ENCODE measurements at regions not wholly inside any gene's neighbourhood (a gene's known extent, or its start where the extent isn't known, plus 50 kb on each side); places are given as distances from the start of the nearest gene placed in this dataset.
"Not testable (repeated sequence)": the region's sequence is repeated elsewhere in the genome, so short reads cannot be mapped to it uniquely, and the experiment has no call there.

DNA sequence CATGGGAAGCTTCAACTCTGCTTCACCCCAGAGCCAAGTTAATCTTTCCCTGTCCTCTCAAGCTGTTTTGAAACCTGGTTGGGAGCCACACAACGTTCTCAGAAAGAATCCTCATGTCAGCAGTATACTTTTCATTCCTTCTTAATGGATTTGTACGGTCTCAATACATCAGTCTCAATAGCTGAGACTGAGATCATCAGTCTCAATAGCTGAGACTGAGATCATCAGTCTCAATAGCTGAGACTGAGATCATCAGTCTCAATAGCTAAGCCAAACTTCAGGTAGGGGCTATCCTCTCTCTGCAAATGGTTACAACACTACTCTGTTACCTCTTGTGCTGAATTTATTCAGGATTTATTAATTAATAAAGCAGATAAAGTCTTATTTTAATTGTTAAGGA is 1317.4 kb upstream of the CDH9 start:
- Mint-ChIP-seq H3K27me3 (ENCODE audit: low read depth) (no peaks in the 10 kb centered on the region), H3K9me3 (peaks cover 21% of the 10 kb centered on the region), H3K4me1 (ENCODE audit: low read depth) (no peaks in the 10 kb centered on the region), H3K27ac (no peak overlapping the region), H3K36me3 (ENCODE audit: low read depth) (no peaks in the 10 kb centered on the region), H3K4me3 (no peak overlapping the region)
- no peak for DNase-seq (ENCODE audit: low spot score)

DNA sequence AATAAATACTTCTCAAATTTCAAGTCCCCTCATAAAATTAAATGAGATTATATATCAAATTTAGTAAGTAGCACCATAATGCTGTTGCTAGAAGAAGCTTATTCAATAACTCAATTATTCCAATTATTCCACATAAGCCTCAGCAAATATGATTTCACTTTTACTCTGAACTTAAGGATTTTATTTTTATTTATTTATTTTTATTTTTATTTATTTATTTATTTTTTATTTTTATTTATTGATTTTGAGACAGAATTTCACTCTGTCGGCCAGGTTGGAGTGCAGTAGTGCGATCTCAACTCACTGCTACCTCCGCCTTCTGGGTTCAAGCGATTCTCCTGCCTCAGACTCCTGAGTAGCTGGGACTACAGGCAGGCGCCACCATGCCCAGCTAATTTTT is 1308.3 kb upstream of the CDH9 start:
- Mint-ChIP-seq H3K27me3 (ENCODE audit: low read depth) (no peaks in the 10 kb centered on the region), H3K4me3 (no peak overlapping the region), H3K27ac (no peak overlapping the region), H3K36me3 (ENCODE audit: low read depth) (no peaks in the 10 kb centered on the region), H3K9me3 (peaks cover 27% of the 10 kb centered on the region), H3K4me1 (ENCODE audit: low read depth) (no peaks in the 10 kb centered on the region)
- no peak for DNase-seq (ENCODE audit: low spot score)

DNA sequence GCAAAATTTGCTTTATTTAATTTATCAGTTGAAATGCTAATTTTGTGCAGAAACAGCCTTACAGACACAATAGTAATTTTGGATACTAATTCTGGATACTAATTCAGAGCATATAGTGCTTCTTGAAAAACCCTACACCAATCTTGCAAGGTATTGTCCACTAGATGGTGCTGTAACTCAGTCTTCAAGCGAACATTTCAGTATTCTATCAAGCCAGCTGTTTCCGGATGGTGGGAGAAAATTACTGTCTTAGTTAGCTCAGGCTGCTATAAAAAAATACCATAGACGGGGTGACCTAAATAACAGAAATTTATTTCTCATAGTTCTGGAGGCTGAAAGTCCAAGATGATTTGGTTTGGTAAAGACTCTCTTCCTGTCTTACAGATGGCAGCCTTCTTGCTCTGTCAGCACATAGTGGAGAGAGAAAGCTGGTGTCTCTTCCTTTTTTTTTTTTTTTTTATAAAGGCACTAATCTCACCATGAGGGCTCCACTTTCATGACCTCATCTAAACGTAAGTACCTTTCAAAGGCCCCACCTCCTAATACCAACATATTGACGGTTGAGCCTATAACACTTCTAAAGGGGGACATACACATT is 1306.5 kb upstream of the CDH9 start:
- Mint-ChIP-seq H3K27me3 (ENCODE audit: low read depth) (no peaks in the 10 kb centered on the region), H3K4me1 (ENCODE audit: low read depth) (no peaks in the 10 kb centered on the region), H3K36me3 (ENCODE audit: low read depth) (no peaks in the 10 kb centered on the region), H3K4me3 (no peak overlapping the region), H3K9me3 (peaks cover 22% of the 10 kb centered on the region), H3K27ac (no peak overlapping the region)
- DNase-seq (ENCODE audit: low spot score): no peak

DNA sequence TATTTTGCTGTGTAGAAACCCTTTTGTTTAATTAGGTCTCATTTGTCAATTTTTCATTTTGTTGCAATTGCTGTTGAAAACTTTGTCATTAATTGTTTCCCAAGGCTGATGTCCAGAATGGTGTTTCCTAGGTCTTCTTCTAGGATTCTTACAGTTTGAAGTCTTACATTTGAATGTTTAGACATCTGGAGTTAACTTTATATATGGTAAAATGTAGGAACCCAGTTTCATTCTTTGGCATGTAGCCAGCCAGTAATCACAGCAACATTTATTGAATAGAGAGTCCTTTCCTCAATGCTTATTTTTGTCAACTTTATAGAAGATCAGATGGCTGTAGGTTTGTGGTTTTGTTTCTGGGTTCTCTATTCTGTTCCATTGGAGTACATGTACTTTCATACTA is 1290.8 kb upstream of the CDH9 start:
- Mint-ChIP-seq H3K27me3 (ENCODE audit: low read depth) (no peaks in the 10 kb centered on the region), H3K4me1 (ENCODE audit: low read depth) (no peaks in the 10 kb centered on the region), H3K27ac (no peak overlapping the region), H3K9me3 (peaks cover 33% of the 10 kb centered on the region), H3K4me3 (no peak overlapping the region), H3K36me3 (ENCODE audit: low read depth) (no peaks in the 10 kb centered on the region)
- no peak for DNase-seq (ENCODE audit: low spot score)

DNA sequence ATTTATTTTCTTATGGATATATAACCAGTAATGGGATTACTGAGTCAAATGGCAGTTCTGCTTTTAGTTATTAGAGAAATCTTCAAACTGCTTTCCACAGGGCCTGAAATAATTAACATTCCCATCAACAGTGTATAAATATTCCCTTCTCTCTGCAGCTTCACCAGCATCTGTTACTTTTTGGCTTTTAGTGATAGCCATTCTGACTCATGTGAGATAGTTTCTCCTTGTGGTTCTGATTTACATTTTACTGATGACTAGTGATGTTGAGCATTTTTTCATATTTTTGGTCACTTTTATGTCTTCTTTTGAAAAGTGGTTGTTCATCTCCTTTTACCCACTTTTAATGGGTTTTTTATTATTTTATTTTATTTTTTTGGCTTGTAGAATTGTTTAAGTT is 1290.3 kb upstream of the CDH9 start:
- Mint-ChIP-seq H3K4me1 (ENCODE audit: low read depth) (no peaks in the 10 kb centered on the region), H3K4me3 (no peak overlapping the region), H3K27ac (no peak overlapping the region), H3K27me3 (ENCODE audit: low read depth) (no peaks in the 10 kb centered on the region), H3K9me3 (peaks cover 38% of the 10 kb centered on the region), H3K36me3 (ENCODE audit: low read depth) (no peaks in the 10 kb centered on the region)
- DNase-seq (ENCODE audit: low spot score): no peak

DNA sequence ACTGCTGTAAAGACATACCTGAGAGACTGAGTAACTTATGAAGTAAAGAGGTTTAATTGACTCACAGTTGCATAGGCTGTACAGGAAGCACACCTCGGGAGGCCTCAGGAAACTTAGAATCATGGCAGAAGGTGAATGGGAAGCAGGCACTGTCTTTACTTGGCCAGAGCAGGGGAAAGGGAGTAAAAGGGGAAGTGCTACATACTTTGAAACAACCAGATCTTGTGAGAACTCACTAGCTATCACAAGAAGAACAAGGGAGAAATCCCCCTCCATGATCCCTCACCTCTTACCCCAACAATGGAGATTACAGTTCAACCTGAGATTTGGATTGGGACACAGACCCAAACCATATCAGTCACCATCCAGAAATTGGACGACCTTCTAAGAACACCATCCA is 1285.8 kb upstream of the CDH9 start:
- peaks cover 28% of the 10 kb centered on the region for H3K9me3 Mint-ChIP-seq
- H3K4me3 Mint-ChIP-seq: no peak overlapping the region
- no peaks in the 10 kb centered on the region for H3K36me3 Mint-ChIP-seq (ENCODE audit: low read depth)
- no peak overlapping the region for H3K27ac Mint-ChIP-seq
- no peak for DNase-seq (ENCODE audit: low spot score)
- H3K4me1 Mint-ChIP-seq (ENCODE audit: low read depth): no peaks in the 10 kb centered on the region
- H3K27me3 Mint-ChIP-seq (ENCODE audit: low read depth): no peaks in the 10 kb centered on the region

DNA sequence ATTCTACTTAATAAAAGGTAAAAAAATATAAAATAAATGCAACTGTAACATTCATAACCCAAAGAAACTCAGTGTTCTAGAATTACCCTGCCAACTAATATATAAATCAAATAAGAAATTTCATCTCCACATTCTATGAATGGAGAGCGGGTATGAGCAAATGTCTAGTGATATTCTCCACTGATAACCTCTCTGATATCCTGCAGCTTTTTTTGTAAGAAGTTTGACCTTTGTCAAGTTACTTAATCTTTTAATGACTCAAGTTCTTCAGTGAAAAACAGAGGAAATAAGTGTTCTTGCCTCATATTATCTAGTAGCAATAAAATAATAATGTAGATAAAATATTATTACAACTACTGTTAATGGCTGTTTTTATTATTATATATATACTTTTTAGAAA is 1275.6 kb upstream of the CDH9 start:
- no peaks in the 10 kb centered on the region for H3K36me3 Mint-ChIP-seq (ENCODE audit: low read depth)

DNA sequence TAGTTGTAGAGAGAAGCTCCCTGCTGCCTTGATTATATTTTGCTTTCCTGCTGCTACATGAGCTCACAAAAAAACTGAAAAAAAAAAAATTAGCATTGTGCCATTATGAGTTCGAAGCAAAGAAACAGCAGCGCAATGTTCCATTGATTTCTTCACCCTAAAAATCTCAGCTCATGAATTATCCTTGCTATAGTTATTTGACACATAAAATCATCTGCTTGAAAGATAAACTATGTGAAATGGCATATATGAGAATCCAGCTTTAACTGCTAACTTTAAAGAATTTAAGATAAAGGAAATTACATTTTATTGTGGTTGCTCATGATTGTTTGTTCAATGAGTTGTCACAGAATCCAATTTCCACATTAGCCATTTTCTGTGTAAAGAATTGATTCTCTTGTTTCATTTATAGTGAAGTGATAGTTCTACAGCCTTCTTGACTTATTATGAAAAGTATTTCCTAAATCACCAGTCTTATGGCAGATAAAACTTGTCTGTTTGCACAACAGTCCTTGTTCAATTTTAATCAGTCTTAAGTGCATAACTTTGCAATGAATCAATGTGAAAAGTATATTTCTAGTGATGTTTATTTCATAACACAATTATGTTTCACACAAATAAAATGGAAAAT is 1275.0 kb upstream of the CDH9 start:
- no peaks in the 10 kb centered on the region for H3K27me3 Mint-ChIP-seq (ENCODE audit: low read depth)
- H3K4me1 Mint-ChIP-seq (ENCODE audit: low read depth): no peaks in the 10 kb centered on the region
- H3K27ac Mint-ChIP-seq: no peak overlapping the region
- peaks cover 28% of the 10 kb centered on the region for H3K9me3 Mint-ChIP-seq
- no peaks in the 10 kb centered on the region for H3K36me3 Mint-ChIP-seq (ENCODE audit: low read depth)
- H3K4me3 Mint-ChIP-seq: no peak overlapping the region
- DNase-seq (ENCODE audit: low spot score): no peak

More for the DNA sequence above, 1275.6 kb upstream of the CDH9 start:
- Mint-ChIP-seq H3K4me1 (ENCODE audit: low read depth) (no peaks in the 10 kb centered on the region), H3K4me3 (no peak overlapping the region), H3K27me3 (ENCODE audit: low read depth) (no peaks in the 10 kb centered on the region), H3K9me3 (peaks cover 33% of the 10 kb centered on the region), H3K27ac (no peak overlapping the region)
- DNase-seq (ENCODE audit: low spot score): no peak

DNA sequence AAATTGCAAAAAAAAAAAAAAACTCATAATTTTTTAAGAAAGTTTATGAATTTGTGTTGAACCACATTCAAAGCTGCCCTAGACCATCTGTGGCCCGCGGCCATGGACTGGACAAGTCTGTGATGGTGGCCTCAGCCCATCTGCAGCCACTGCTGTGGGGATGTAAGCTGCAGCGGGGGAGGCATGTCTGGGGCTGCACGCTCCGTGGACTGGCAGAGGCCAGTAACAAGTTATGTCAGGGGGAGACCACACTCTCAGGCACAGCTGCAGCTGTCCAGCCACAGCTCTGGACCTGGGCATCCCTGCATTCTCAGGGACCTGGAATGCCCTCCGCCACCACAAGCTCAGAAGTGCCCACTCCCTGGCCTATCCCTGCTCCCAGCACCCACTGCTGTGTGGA is 1272.3 kb upstream of the CDH9 start:
- no peaks in the 10 kb centered on the region for H3K36me3 Mint-ChIP-seq (ENCODE audit: low read depth)
- peaks cover 33% of the 10 kb centered on the region for H3K9me3 Mint-ChIP-seq
- DNase-seq (ENCODE audit: low spot score): no peak
- no peaks in the 10 kb centered on the region for H3K4me1 Mint-ChIP-seq (ENCODE audit: low read depth)
- H3K4me3 Mint-ChIP-seq: no peak overlapping the region
- H3K27me3 Mint-ChIP-seq (ENCODE audit: low read depth): no peaks in the 10 kb centered on the region
- no peak overlapping the region for H3K27ac Mint-ChIP-seq

DNA sequence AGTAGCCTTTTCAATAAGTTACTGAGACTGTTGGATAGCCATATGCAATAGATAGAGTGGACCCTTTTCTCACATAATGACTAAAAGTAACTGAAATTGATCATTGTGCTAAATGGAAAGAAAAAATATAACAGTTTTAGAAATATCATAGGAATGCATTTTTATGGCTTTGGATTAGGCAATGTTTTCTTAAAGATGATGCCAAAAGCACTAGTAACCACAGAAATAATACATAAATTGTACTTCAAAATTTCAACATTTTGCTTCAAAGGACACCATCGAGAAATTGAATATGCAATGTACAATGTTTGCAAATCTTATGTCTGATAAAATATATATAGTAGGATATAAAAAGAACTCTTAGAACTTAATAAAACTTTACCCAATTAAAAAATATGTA is 1267.5 kb upstream of the CDH9 start:
- DNase-seq (ENCODE audit: low spot score): no peak
- H3K27me3 Mint-ChIP-seq (ENCODE audit: low read depth): no peaks in the 10 kb centered on the region

DNA sequence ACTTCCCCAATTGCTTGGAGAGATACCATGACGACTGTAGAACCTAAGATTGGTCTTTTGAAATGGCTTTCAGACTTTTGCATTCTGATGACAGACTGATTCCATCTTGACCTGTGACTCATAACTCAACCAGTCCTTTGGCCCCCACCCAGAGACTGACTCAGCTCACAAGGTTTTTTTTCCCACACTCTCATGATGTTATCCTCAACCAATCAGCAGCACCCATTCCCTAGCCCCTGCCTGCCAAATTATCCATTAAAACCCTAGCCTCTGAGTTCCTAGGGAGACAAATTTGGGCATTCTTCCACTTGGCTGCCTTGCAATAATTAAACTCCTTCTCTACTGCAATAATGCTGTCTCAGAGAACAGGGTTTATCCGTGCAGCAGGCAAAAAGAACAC is 1263.3 kb upstream of the CDH9 start:
- Mint-ChIP-seq H3K9me3 (peaks cover 40% of the 10 kb centered on the region), H3K27ac (no peak overlapping the region), H3K4me3 (no peak overlapping the region), H3K27me3 (ENCODE audit: low read depth) (no peaks in the 10 kb centered on the region), H3K36me3 (ENCODE audit: low read depth) (no peaks in the 10 kb centered on the region), H3K4me1 (ENCODE audit: low read depth) (no peaks in the 10 kb centered on the region)
- no peak for DNase-seq (ENCODE audit: low spot score)

More for the DNA sequence above, 1267.5 kb upstream of the CDH9 start:
- Mint-ChIP-seq H3K36me3 (ENCODE audit: low read depth) (no peaks in the 10 kb centered on the region), H3K27ac (no peak overlapping the region), H3K9me3 (peaks cover 37% of the 10 kb centered on the region), H3K4me3 (no peak overlapping the region), H3K4me1 (ENCODE audit: low read depth) (no peaks in the 10 kb centered on the region)

DNA sequence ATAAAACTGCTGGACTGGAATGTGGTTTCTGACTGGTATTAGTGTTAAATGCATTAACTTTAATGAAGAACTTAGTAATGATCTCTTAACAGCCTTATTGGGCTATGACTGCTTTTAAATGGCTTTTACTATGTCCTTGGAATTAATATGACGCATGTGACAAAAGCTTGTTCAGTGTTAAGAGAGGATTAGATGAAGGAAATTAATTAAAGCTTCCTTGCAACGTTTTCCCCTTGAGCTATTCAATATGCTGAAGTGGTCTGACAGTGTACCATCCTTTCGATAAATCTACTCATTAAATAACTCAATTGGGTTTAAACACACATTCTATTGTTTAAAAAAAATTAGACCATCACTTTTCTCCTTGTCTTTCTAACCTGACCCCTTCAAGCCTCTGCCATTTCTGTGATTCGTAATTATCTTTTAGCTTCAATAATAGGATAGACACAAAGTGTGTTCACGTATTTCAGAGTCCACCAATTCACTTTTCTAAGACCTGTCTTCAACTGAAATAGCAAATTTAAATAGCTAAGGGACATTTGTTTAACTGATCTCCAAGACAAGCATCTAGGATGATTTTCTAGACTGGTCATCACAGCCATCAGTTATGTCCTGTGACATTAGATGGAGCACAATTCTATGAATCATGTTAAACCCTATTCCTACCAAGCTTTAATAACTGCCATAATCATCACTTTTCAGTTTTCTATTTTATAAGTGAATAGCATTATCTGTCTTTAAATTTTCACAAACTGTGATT is 1258.0 kb upstream of the CDH9 start:
- H3K4me1 Mint-ChIP-seq (ENCODE audit: low read depth): no peaks in the 10 kb centered on the region
- H3K36me3 Mint-ChIP-seq (ENCODE audit: low read depth): no peaks in the 10 kb centered on the region
- H3K27me3 Mint-ChIP-seq (ENCODE audit: low read depth): no peaks in the 10 kb centered on the region
- H3K9me3 Mint-ChIP-seq: peaks cover 39% of the 10 kb centered on the region
- no peak for DNase-seq (ENCODE audit: low spot score)
- no peak overlapping the region for H3K4me3 Mint-ChIP-seq
- no peak overlapping the region for H3K27ac Mint-ChIP-seq

DNA sequence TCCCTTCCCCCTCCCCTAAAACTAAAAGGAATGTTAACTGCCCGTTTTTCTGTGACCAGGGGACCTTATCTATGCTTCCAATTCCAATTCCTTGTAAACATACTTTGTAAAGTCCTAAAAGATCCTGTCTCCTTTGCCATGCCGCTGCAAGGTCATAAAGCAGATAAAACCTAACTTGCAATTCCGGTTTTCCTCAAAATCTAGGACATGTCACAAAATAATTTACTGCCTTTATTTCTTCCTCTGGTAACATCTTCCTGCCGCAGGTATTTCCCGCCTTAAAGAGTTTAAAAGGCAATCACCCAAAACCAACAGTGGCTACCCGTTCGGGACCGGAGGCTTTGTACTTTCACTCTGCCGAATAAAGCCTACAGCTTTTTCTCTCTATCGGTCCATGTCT is 1248.6 kb upstream of the CDH9 start:
- not testable (repeated sequence) for H3K4me3 Mint-ChIP-seq; H3K27me3 Mint-ChIP-seq (ENCODE audit: low read depth); DNase-seq (ENCODE audit: low spot score); H3K36me3 Mint-ChIP-seq (ENCODE audit: low read depth); H3K4me1 Mint-ChIP-seq (ENCODE audit: low read depth); H3K27ac Mint-ChIP-seq
- peaks cover 28% of the 10 kb centered on the region for H3K9me3 Mint-ChIP-seq

DNA sequence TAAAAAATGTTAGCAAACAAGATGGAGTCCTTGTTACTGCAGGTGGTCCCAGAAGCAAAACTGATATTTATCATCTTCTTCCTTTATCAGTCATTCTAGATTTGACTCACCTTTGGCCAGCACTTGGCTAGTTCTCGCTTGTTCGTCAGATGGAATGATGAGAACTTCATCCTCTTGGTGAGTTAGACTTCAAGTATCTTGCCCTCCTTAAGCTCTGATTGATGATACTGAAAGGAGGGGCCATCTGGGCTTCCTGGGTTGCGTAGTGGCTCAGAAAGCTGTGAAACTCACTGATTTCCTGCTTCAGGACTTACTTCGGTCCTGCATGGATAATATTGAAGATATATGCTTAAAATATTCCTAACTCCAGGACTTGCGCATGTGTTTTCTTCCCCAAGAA is 1248.2 kb upstream of the CDH9 start:
- Mint-ChIP-seq H3K27me3 (ENCODE audit: low read depth) (no peaks in the 10 kb centered on the region), H3K4me3 (no peak overlapping the region), H3K36me3 (ENCODE audit: low read depth) (no peaks in the 10 kb centered on the region), H3K27ac (no peak overlapping the region), H3K9me3 (peaks cover 28% of the 10 kb centered on the region), H3K4me1 (ENCODE audit: low read depth) (no peaks in the 10 kb centered on the region)
- DNase-seq (ENCODE audit: low spot score): no peak
